GM18909 (cell line): ENCODE measurements at regions not wholly inside any gene's neighbourhood (a gene's known extent, or its start where the extent isn't known, plus 50 kb on each side); places are given as distances from the start of the nearest gene placed in this dataset.
A peak's percentile ranks its signal among the peaks of the same experiment; 100 is the strongest.

Source experiments
- ATAC-seq: cut with Tn5 transposase; IDR thresholded peaks from one replicate; pipeline ENCODE4 v1.9.1; 2021; ENCODE audit warnings: mild to moderate bottlenecking; ENCODE audit not compliant: unreplicated experiment, poor library complexity

DNA sequence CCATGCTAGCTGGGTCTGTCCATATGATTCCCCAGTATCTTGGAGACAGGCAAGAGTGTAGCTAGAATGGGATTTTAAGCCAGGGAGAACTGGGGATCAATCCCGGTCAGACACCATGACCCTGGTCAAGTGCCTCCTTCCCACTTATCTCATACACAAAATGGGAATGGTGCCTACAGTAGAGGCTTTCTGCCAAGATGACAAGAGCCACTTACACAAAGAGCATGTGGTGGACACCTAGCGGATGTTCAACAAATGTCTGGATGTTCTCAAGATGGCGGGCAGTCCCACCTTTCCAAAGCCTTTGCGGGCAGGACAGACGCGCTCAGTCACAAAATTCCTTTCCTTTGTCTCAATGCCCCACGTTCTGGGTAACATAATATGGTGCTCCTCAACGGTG, 57.3 kb downstream of the MAF start:
- ATAC-seq, result no peak

DNA sequence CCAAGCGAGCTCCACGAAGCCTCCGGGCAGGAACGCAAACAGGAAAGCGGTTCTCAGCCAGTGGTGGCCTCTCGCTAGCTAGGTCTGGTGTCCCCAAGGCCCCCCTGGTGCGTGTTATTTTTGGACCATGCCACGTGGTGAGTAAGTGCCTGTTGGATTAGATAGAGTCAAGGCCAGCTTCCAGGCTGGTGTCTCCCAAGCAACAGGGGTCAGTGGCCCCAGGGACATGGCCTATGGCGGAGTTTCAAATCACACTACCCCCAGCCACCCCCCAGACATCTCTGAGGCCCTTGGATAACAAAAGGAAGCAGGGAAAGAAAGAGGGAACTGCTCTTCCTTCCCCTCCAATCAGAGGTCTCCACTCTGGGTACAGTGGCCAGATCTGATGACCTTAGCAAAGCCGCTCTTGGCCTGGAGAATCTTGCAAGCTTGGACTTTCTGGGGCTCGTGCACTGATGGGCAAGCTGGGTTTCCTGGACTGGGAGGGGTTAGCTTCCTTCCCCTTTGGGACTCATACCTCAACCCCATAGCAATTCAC, 58.2 kb downstream of the MAF start:
- ATAC-seq, result no peak

DNA sequence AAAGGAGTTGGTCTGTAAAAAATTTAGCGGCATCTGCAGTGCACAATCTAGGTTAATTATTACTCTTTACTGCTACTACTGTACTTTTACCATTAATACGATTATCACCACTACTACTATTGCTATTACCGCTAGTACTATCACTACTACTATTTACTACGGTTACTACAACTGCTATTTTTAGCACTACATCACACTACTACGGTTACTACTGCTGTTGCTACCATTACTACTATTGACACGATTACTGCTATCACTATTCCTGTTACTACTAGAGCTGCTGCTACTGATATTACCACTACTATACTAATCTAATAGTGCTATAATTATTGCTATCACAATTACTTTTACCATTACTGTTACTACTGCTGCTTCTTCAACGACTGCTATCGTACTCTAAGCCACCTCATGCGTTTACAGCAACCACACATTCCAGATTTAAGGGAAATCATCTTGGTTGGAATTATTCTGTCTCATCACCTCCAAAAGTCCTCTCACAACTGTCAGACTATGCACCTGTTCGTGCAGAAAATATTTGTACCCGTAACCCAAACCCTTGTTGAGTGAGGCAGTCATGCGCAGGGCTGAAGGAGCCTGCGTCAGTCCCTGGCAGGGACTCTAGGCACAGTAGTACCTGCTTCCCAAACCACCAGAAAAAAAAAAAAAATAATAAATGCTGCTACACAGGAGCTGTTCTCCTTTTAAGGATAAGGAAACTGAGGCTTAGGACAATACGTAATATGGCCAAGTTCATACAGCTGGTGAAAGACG, 59.5 kb downstream of the MAF start:
- no peak for ATAC-seq

DNA sequence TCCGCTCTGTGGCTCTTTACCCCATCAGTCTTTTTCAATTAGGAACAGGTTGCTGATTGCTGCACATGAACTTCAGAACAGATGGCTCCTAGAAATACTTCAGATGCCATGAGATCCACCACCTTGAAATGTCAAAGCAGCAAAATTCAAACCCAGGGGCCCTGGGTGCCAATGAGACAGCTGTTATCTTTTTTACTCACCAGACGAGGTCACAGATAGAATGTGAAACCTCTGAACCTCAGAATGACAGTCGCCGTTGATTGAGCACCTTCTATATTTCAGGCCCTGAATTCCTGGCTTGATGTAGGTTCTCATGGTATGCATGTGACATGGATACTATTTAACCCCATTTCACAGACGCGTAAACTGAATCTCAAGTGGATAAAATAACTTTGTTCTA, 63.0 kb downstream of the MAF start:
- no peak for ATAC-seq

DNA sequence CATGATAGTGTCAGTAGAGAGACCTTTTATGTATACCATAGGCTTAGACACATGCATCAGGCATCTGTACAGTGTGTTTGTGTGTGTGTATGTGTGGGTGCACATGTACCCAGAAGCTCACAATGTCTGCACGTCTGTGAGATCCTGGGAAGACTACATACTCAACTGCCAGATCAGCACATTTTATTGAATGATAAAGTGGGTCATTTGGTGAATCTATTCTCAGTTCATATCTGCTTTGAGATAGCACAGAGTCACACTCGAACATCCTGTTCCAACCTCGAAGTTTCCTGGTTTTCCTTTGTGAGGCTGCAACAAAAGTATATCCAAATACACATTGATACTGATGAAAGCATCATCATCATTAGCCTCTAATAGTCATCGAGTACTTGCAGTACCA, 63.6 kb downstream of the MAF start:
- no peak for ATAC-seq

DNA sequence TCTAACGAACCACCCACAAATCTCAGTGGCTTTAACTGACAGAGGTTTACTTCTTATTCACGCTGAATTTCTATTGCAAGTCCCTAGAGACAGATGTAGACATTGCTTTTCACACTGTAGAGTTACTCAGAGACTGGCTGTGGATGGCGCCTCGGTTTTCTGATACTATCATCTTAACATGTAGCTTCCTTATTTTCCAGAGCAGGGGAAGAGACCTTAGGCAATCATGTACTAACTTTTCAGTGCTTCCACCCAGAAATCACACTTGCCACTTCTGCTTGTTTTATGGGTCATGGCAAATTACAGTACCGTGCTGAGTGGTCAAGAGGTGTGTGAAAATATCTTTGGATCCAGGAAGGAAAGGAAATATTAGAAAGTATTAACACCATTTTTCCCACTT, 65.4 kb downstream of the MAF start:
- no peak for ATAC-seq

DNA sequence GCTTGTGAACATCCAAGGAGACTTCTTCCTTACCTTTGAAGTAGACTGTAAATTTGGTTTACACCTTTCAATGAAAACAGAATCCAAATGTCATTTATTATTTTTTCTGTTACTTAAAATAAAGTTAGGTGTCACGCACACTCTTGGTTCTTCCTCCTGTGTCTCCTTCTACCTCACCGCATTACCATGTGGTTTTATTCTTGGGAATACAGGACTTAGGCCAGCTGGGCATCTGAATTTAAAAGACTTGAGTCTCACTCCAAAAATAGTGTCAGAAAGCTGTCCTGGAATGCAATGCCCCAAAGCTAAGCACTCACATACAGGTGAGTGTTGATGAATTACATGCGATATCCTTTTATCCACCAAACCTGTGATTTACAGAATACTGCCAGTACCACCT, 66.4 kb downstream of the MAF start:
- ATAC-seq, result no peak

DNA sequence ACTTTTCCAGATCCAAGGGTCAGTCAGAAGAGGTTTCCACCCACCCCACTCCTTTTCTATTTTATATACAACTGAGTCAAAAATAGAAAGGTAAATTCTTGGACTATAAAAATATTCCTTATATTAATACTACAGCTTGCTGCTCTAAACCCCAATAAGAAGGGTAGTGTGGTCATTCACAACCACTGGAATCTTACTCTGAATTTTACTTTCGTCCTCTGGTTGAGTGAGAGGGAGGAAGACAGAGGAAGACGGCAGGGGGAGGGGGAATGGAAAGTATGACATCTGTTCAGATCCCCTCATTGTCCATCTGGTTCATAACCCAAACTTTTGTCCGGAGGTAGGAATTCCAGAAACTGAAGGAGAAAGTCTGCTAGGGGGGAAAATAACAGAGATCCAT, 67.2 kb downstream of the MAF start:
- no peak for ATAC-seq

DNA sequence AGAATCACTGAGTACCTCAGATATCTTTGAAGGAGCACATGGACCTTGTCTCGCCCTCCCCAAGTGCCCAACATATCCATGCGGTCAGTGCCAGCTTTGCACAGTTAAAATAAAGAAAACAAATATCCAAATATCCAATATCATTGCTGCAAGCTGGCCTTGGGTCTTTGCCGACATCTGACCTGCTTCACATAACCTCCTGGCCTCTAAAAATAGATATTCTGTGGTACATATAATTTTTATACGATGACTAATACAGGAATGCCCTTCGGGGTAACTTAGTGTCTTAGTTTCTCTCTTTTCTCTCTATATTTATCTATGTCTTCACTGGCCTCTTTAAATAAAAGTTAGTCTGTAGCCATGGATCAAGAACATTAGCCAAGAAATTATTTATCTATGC, 67.8 kb downstream of the MAF start:
- ATAC-seq, result no peak

DNA sequence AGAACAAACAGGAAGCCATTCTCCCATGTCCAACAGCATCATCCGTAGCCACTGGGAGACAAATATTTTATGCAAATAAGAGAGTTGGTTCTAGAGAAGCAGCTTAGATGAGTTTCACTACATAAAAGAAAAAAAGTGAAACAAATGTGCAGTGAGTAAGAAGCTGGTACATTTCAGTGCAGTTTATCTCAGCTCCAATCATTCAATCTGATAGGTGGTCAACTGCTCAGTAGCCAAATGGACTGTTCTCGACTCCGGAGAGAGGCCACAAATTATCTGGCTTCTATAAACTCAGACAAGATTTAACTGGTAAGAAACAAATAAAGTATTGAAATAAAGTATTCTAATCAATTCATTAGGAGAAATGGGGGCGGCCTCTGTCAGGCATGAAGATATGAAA, 68.3 kb downstream of the MAF start:
- ATAC-seq, result no peak

DNA sequence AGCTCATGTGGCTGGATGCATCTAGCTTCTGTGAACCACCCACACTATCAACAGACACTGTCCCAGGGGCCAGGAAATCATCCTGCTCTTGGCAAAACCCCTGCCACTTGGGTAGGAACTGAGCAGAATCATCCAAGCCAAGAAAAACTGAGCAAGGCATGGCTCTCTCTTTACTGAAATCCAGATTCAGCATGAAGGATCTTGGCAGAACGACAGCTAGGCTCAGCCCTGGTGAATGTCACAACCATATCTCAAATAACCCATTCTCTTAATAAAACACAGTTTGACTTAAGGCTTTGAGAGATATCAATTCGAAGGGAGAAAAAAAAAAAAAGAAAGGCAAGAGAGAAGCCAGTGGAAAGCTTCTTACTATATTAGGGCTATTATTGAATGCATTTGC, 72.2 kb downstream of the MAF start:
- ATAC-seq, result no peak

DNA sequence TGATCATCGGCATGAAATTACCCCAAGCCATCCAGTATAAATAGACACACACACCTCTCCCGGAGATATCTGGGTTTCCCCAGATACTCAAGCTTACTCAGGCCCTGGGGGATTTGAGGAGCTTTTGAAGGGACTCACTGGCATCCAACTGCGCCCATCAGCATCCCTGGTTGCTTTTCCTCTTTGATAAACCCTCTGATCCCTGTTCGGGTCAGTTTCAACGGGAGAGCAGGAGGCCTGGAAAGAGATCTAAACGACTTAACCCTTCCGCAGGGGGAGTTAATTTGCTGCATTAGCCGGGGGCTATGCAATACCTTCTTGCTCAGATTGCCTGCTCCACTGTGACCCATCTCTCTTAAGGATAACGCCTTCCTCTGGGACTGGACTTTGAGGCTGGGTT, 76.6 kb downstream of the MAF start:
- no peak for ATAC-seq

DNA sequence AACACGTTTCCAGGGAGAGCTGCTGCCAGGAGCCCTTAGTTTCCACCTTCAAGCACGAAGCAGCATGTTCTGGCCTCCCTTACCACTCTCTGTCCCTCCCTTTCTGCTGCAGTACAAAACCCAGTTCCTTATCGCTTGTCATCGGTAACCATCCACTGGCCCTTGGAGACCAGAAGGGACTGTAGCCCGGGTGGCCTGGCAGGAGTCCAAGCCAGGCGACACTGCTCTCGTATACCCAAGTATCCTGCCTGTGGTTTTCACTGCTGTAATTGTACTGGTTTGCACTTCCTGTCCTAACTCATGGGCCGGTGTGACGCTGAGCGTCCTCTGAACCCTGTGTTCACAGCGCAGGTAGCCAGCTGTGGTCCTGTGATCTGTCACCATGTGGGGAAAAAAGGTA, 81.1 kb downstream of the MAF start:
- peak; percentile 76 for ATAC-seq

DNA sequence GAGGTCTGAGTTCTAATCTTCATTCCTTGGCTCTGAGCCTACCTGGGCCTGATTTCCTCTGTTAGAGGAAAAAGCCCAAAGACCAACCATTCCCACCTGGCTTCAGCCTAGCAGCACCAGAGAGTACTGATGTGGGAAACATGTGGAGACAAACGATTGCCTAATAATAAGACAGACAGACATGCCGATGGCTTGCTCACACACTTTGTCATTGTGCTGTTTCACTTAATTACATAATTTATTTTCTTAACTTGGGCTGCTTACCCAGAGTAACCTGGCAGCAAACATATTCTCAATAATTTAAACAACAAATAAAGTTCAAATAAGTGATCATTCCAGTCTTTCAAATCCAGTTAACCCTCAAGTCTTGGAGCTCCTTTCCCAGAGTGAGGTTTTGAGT, 83.4 kb downstream of the MAF start:
- no peak for ATAC-seq

DNA sequence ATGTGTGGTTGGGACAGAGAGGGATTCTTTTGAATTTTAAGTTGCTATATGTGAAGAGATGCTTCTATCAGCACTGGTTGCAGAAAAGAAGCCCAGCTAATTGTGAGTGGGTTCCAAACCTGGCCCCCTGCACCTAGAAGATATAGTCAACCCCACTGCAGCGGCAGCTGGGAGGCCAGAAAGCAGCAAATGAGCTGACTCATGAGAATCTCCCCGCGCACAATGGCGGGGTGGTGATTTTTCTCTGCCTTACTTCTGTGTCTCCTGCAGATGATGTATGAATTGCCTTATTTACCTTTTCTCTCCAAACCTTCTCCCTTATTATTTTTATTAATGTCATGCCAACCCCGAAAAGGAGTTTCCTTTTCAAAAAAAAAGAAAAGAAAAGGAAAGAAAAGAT, 89.7 kb downstream of the MAF start:
- no peak for ATAC-seq

DNA sequence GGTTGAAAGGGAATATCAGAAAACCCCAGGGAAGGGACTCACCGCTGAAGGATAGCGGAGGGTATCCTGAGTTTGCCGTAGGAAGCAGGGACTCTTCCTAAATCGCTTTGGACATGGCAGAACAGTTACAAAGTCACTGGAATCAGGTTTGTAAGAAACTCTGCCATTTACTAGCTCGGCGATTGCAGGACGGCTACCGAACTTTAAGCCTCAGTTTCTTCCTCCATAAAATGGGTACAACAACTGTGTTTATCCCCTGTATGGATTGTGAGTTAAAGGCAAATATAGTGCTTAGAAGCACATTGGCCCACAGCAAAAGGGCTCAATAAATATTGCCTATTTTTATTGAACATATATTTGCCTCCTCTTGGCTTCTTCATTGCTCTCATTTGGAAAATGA, 90.6 kb downstream of the MAF start:
- ATAC-seq, result no peak

DNA sequence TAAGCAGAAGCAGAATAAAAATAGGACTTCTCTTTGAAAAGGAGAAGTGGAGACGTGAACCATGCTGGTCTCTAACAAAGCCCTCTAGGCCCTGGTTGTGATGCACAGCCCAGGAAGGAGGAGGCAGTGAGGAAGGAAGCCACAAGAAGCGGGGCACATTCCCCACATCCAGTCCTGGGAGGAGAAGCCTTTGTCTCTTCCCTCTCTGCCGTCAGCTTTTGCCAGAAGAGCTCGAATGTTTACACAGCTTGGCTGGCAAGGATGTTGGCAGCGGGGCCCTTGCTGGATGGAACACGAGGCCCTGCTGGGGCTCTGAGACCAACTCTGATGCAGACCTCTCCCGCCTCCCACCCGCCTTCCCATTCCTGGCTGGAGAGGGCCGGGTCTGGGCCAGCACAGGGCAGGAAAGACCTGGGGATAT, 91.3 kb downstream of the MAF start:
- ATAC-seq, result no peak

DNA sequence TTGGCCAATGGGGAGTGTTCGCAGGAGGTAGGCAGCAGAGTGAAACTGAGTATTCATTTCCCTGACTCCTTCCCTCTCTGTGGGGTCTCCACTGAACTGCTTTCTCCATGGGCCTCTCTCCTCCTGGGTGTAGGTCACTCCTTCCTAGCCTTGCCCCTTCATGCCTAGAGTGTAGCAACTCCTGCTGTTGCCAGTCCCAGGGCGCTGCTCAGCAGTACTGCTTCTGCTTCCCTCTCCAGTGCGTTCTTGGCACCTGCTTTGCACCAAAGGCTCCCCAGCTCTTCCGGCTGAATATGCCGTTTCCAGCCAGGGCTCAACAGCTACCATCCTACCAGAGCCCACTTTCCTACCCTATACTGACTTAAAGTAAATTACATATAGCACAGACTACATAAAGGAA, 92.2 kb downstream of the MAF start:
- no peak for ATAC-seq

DNA sequence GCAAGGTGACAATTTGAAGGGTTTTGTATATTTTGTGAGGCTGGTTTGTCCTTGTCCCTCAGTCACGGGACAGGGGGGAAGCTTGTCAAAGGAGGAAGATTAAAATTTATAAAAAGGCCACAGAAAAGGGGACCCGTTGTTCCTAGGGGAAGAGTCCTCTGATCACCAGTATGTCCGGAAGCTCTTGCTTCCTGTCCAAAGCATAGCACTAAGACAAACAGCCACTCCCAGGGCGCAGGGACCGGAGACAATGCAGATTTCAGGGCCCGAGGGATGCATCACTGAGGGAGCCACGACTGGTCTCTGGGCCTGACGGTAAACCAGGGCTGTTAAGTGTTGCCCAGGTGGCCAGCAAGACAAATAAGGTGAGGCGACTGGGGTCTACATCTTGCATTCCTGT, 95.2 kb downstream of the MAF start:
- ATAC-seq, result no peak

DNA sequence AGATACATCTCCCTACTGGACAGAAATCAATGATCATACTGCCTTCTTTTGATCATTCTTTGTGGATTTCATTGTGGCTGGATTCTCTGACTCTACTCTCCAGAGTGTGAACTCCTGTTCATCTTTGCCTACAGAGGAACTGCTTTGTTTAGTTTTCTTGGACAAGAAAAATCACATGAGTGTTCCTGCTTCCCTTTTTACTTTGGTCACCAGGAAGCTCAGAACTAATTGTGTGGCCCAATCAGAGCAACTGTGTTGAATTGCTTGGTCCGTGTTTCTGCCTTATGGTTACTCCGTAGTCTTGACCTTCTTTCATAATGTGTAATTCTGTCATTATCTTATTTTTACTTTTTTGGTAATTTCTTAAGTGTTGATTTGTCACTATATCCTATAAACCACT, 97.0 kb downstream of the MAF start:
- ATAC-seq, result no peak

DNA sequence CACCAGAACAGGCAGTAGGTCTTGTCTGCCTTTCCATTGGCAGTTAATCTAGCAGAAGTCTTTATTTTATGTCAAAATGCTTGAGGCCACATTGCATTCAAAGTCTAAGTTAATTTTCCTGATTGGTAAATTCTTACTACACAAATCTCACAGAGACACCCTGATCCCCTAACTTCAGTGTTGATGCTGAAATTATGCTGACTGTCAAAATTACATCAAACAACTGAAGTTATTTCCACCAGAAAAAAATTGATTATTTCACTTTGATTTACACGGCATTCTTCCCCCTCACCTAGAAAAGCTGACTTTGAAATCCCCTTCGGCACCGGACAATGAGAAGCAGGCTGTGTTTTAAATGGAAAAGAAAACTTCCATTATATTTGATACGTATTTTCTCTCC, 99.1 kb downstream of the MAF start:
- ATAC-seq, result no peak

DNA sequence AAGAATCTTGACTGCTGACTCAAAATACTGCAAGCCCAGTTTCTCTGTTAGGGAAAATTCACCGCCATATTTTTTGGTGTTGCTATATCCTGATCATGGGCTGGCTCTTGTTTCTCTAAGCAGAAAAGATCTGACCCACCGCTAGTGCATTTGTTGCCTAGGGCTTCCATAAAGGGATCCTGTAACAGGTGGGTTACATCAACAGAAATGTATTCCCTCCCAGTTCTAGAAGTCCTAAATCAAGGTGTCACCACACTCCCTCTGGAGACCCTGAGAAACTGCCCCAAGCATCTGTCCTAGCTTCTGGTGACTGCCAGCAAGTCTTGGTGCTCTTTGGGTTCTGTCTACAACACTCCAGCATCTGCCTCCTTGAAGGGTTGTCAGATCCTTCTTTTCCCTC, 99.7 kb downstream of the MAF start:
- ATAC-seq, result no peak

DNA sequence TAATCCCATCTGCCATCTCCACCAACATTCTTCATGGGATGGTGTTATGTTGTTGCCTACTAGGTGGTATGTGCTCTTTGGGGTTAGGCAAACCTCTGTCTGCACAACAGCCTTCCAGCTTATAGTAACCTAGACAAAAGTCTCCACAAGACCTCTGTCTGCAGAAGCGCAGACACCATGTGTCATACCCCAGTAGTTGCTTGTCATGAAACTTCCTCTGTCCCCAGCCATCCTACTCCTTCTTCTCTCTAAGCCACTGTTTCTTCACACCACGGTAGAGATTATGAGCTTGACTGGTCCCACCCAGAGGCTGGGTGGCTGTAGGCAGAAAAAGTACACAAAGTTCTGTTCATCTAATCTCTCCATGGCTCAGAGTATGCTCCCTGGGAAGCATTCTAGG, 100.3 kb downstream of the MAF start:
- ATAC-seq, result no peak
